Thyroid gland (tissue), 4 donors: ENCODE measurements at regions not wholly inside any gene's neighbourhood (a gene's known extent, or its start where the extent isn't known, plus 50 kb on each side); places are given as distances from the start of the nearest gene placed in this dataset.

Experiments
- POLR2A ChIP-seq, 2 donors: fragments of 450-650 bp; IDR thresholded peaks; one replicate each; pipeline ENCODE4 v1.6.1; 2017; ENCODE audit warnings: antibody characterized with exemption in 2 of 2, mild to moderate bottlenecking in 2 of 2, moderate library complexity in 1 of 2
- TF ChIP-seq, protein P1 (sequence below), 6 experiments: fragments of 200-600 bp in 3 of 6; fragments of 450-650 bp in 3 of 6; sonication (generic) in 3 of 6; IDR thresholded peaks; one replicate each; pipeline ENCODE4 v1.5.1; 2016 to 2019; ENCODE audit warnings: antibody characterized with exemption in 6 of 6, mild to moderate bottlenecking in 2 of 6, inconsistent platforms in 1 of 6, moderate library complexity in 1 of 6

DNA sequence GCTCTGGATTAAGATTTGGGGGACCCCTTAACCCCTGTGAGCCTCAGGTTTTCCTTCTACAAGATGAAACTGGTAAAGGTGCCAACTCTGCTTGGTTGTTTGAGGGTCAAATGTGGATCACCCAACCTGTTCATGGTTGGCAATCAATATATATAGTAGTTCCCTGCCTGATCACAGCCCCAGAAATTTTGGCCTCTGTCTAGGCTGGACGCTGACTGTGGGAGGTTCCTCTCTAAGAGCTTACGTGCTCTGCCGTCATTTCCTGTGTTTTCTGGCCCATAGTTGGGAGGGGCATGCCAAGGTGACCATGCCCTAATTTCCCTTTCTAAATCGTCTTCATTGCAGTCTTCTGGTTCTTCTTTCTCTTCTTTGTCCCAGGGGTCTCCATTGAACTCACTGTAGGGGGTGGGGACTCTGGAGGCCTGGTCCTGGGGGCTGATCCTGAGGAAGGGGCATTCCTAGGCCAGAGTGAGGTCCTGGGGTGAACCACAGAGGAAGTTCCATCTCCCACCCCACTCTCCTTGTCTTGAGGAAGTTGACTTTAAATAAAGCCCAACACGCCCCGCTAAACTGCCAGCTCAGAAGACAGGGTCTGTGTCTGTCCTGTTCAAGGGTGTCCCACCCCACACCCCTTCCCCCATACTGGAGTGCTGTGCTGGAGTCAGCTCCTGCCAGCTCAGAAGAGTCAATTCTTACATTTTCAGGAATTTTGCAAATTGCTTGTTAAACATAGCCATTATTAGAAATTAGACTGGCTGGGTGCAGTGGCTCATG, 98.9 kb upstream of the SDK1 start:
- TF ChIP-seq, protein P1, sequence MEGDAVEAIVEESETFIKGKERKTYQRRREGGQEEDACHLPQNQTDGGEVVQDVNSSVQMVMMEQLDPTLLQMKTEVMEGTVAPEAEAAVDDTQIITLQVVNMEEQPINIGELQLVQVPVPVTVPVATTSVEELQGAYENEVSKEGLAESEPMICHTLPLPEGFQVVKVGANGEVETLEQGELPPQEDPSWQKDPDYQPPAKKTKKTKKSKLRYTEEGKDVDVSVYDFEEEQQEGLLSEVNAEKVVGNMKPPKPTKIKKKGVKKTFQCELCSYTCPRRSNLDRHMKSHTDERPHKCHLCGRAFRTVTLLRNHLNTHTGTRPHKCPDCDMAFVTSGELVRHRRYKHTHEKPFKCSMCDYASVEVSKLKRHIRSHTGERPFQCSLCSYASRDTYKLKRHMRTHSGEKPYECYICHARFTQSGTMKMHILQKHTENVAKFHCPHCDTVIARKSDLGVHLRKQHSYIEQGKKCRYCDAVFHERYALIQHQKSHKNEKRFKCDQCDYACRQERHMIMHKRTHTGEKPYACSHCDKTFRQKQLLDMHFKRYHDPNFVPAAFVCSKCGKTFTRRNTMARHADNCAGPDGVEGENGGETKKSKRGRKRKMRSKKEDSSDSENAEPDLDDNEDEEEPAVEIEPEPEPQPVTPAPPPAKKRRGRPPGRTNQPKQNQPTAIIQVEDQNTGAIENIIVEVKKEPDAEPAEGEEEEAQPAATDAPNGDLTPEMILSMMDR (IDR thresholded peaks at IDR 0.05), result no peak
- TF ChIP-seq POLR2A (IDR thresholded peaks at IDR 0.05), result no peak
